Esophagus mucosa (tissue), 1 donor: ENCODE measurements at regions not wholly inside any gene's neighbourhood (a gene's known extent, or its start where the extent isn't known, plus 50 kb on each side); places are given as distances from the start of the nearest gene placed in this dataset.

Experiments used
- ATAC-seq: fragments of 200-7000 bp; cut with Tn5 transposase; one replicate; pipeline ENCODE4 v1.9.1; 2020
- donor health status: DM: yes; HTN: yes; CAD: no.

DNA sequence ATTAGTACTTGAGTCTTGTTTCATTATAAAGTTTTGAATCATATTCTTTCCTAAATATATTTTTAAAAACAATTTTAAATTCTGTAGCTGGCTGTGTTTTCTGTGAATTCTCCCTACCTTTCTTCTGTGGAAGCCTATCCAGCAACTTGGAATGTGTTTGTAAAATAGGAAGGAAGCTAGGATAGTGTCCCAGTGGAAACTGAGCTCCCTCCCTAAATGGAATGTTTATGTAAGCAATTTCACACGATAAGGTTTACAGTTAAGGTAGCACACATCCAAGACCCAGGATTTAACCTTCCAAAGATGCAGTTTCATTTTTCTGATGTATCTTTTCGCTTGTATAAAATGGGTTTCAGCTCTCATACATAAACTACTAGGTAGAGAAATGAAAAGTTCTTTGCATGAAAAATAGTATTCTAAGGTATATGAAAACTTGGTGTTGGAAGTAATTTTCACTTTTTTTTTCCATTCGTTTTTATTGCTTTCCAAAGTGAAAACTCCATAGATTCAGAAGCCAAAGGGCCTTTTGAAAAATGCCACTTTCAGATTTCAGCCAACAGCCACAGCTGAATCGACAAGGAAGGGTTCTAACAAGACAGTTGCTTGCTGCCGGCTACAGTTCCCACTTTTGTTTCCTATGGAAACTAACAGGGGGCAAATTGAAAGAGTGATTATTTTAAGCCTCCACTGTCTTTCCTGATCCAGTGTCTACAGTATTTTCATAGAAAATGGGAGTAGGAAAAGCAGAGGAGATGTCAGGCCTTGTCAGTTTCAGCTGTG lies 405.1 kb upstream of the POU3F3 start:
- ATAC-seq, result no peak

- ATAC-seq, result no peak
Observed at GRCh38 chr2:104452558-104452957, 401.4 kb upstream of the POU3F3 start.

- ATAC-seq, result no peak
Observed at GRCh38 chr2:104462731-104463130, 391.2 kb upstream of the POU3F3 start.

DNA sequence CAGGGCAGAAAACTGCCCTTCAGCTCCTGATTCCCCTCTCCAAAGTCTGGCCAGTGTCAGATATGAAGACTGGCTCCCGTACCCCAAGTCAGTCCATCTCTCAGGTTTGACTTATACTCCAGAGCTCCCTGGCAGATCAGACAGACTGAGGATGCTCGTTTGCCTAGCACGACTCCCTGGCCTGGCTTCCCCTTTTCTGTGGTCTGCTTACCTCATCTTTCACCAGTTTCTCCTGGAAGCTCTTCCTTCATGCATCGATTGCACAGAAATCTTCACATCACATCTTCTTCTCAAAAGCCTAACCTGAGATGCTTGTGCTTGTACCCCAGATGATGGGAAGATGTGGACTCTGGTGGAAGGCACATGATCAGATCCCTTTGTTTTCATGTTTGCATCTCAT lies 387.9 kb upstream of the POU3F3 start:
- no peak for ATAC-seq

- ATAC-seq, result no peak
Observed at GRCh38 chr2:104468846-104469245, 385.1 kb upstream of the POU3F3 start.

DNA sequence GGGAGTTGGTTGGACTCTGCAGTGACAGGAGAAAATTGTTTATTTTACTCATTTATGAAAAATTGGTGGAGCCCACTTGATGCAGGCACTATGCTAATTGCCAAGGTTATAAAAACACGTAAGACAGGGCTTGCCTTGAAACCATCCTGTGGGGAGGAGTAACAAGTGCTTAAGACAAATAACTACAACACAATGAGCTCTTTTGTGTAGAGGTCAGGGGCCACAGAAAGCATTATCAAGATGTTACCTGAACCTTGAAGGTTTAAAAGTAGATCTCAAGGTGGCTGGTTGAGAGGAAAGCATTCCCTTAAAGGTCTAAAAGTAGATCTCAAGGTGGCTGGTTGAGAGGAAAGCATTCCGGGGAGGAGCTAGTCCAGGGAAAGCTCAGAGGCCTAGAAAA lies 381.8 kb upstream of the POU3F3 start:
- ATAC-seq, result no peak

GRCh38 chr2:104473546-104473945 lies 380.4 kb upstream of the POU3F3 start:
- ATAC-seq, result no peak

GRCh38 chr2:104474716-104475115 lies 379.2 kb upstream of the POU3F3 start:
- no peak for ATAC-seq

- no peak for ATAC-seq
Observed at GRCh38 chr2:104476075-104476474, 377.8 kb upstream of the POU3F3 start.

DNA sequence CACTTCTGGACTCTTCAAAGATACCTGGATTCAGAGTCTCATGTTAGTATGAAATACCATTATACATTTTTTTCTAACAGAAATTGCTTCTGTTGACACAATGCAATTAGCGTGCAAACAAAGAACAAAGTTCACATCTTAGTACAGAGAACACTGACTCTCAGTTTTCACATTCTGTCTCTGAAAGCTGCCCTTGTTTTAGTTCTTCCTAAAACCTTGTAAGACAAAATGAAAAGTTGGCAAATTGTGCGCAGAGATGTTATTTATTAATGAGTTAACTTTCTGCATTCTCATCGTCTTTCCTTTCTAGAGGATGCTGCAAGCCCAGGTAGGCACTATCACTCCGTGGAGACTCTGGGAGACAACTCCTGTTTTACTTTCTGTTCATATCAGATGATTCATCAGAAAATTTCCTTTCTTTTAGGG lies 377.3 kb upstream of the POU3F3 start:
- ATAC-seq, result no peak

DNA sequence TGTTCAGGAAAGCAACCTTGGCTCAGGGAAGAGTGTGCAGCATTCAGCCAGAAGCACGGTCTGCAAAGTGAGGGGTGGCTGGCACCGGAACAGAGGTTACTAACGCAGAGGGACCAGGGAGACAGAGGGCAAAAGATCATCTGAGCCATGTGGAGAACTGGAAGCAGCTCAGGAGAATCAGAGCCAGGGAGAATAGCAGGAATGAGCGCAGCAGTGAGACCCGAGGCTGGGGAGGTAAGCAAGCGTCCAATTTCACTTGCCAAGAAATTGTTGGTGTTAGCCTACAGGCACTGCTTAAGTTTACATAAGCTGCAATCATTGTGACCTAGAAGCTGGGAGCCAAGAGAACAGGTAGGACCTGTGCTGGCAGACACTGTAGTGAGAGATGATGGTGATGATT lies 372.6 kb upstream of the POU3F3 start:
- no peak for ATAC-seq

- ATAC-seq, result no peak
Observed at GRCh38 chr2:104487366-104487765, 366.5 kb upstream of the POU3F3 start.

GRCh38 chr2:104493698-104494097 lies 360.2 kb upstream of the POU3F3 start:
- no peak for ATAC-seq

- ATAC-seq, result no peak
Observed at GRCh38 chr2:104501342-104501741, 352.6 kb upstream of the POU3F3 start.

DNA sequence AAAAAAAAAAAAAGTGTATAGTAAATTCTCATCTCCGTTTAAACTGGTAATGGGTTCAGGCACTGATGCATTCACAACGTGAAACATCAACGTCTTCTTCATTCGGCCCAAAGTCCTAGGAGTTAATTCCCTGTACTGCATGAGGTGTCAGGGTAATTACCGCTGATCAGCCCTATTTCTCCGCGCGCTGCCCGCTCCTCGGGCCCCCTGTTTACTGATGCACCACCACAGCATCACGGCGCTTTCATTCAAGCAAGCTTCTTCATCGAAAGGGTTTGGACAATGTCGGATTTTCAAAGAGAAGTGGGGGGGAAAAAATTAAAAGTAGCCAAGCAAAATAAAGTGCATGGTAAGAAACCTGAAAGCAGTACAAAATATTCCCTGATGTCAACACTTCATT lies 352.0 kb upstream of the POU3F3 start:
- no peak for ATAC-seq

- no peak for ATAC-seq
Observed at GRCh38 chr2:104502901-104503300, 351.0 kb upstream of the POU3F3 start.

- ATAC-seq, result no peak
Observed at GRCh38 chr2:104504331-104505073, 349.4 kb upstream of the POU3F3 start.

- no peak for ATAC-seq
Observed at GRCh38 chr2:104518256-104518655, 335.7 kb upstream of the POU3F3 start.

- ATAC-seq, result no peak
Observed at GRCh38 chr2:104521247-104521646, 332.7 kb upstream of the POU3F3 start.

DNA sequence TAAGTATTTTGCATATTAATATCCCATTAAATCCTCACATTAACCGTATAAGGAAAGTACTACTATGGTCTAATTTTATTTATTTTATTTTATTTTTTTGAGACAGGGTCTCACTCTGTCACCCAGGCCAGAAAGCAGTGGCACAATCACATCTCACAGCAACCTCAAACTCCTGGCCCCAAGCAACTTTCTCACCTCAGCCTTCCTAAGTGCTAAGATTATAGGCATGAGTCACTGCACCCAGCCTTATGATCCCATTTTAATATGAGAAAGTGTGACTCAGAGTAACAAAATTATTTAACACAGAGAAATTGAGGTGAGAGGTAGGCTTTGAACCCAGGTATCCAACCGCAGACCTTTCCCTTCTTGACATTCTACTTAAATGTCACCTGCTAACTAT lies 330.0 kb upstream of the POU3F3 start:
- ATAC-seq, result no peak

- no peak for ATAC-seq
Observed at GRCh38 chr2:104528101-104528500, 325.8 kb upstream of the POU3F3 start.

DNA sequence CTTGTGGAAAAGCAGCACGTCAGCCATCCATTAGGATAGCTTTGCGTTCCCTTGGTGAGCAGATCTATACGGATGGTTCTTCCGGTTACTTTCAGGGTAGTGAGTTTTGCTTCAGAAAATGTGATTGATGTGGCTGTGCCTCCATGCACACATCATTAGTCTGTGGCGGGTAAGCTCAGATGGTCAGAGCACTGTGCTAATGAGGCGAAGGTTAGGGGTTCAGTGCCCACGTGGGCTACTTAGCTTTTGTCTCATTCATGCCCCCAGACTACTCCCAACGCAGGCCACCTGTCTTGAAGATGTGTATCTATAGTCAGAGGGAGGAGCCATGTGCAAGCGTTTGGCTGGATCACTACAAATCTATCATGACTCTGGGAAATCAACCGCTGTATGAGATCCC lies 322.8 kb upstream of the POU3F3 start:
- no peak for ATAC-seq

DNA sequence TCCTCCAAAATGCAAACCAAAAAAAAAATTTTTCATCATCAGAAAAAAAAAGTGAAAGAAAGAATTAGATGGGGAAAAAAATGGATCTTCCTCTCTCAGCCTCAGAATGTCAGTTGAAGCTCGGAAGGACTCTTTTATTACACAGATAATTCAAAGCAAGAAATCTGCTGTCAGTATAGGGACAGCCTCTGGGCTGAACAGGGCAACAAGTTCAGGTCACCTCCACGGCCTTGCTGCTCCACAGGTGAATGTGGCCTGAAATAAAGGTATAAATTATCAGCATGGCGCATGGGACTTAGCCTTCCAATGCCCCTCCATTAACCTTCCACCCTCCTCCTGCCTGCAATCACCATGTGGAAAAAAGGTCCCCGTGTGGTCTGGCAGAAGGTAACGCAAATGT lies 316.8 kb upstream of the POU3F3 start:
- no peak for ATAC-seq

- ATAC-seq, result no peak
Observed at GRCh38 chr2:104538077-104538476, 315.8 kb upstream of the POU3F3 start.
